H9 (cell line): ENCODE measurements at regions not wholly inside any gene's neighbourhood (a gene's known extent, or its start where the extent isn't known, plus 50 kb on each side); places are given as distances from the start of the nearest gene placed in this dataset.

ENCODE experiments used
- DNase-seq: peaks from one replicate; pipeline ENCODE4 v3.0.0-alpha.2; 2017
- H2AFZ ChIP-seq: one replicate; pipeline ENCODE4 v1.6.1; 2013; ENCODE audit warnings: mild to moderate bottlenecking, low read length, control low read depth, moderate library complexity
- H2AK5ac ChIP-seq: 2 replicates; pipeline ENCODE4 v1.6.1; 2013; ENCODE audit warnings: low read length, control low read depth, mixed read lengths; ENCODE audit not compliant: insufficient read length
- H2BK120ac ChIP-seq: one replicate; pipeline ENCODE4 v1.6.1; 2013; ENCODE audit warnings: low read depth, mild to moderate bottlenecking, low read length, control low read depth, inconsistent platforms; ENCODE audit not compliant: poor library complexity, severe bottlenecking
- H2BK12ac ChIP-seq: 2 replicates; pipeline ENCODE4 v1.6.1; 2013; ENCODE audit warnings: low read length, control low read depth, mixed read lengths, low read depth; ENCODE audit not compliant: insufficient read length
- H2BK15ac ChIP-seq: 2 replicates; pipeline ENCODE4 v1.6.1; 2013; ENCODE audit warnings: low read depth, low read length, control low read depth
- H2BK20ac ChIP-seq: one replicate; pipeline ENCODE4 v1.6.1; 2013; ENCODE audit warnings: low read depth, mild to moderate bottlenecking, low read length, control low read depth, inconsistent platforms; ENCODE audit not compliant: poor library complexity, severe bottlenecking
- H2BK5ac ChIP-seq: 2 replicates; pipeline ENCODE4 v1.6.1; 2013; ENCODE audit warnings: low read length, control low read depth, mixed read lengths; ENCODE audit not compliant: insufficient read length
- H3K14ac ChIP-seq: 2 replicates; pipeline ENCODE4 v1.6.1; 2013; ENCODE audit warnings: low read length, control low read depth; ENCODE audit not compliant: insufficient read depth
- H3K18ac ChIP-seq: 2 replicates; pipeline ENCODE4 v1.6.1; 2013; ENCODE audit warnings: low read depth, mild to moderate bottlenecking, mixed read lengths, low read length, control low read depth; ENCODE audit not compliant: insufficient read length
- H3K23ac ChIP-seq: 2 replicates; pipeline ENCODE4 v1.6.1; 2013; ENCODE audit warnings: low read length, control low read depth, mixed read lengths, low read depth; ENCODE audit not compliant: insufficient read length
- H3K23me2 ChIP-seq: 2 replicates; pipeline ENCODE4 v1.6.1; 2013; ENCODE audit warnings: low read depth, mild to moderate bottlenecking, mixed read lengths, low read length, control low read depth; ENCODE audit not compliant: insufficient read length, poor library complexity, severe bottlenecking
- H3K27ac ChIP-seq: 2 replicates; pipeline ENCODE4 v1.5.1; 2013; ENCODE audit warnings: low read length, control low read depth, mixed read lengths, low read depth; ENCODE audit not compliant: insufficient read length
- H3K27me3 ChIP-seq: 2 replicates; pipeline ENCODE4 v1.6.1; 2013; ENCODE audit warnings: low read length, control low read depth, inconsistent platforms; ENCODE audit not compliant: insufficient read depth
- H3K4ac ChIP-seq: 2 replicates; pipeline ENCODE4 v1.6.1; 2013; ENCODE audit warnings: low read depth, mild to moderate bottlenecking, control low read depth, inconsistent platforms, low read length, moderate library complexity
- H3K4me1 ChIP-seq: 2 replicates; pipeline ENCODE4 v1.6.1; 2013; ENCODE audit warnings: low read length, control low read depth, inconsistent platforms; ENCODE audit not compliant: insufficient read depth
- H3K4me2 ChIP-seq: 2 replicates; pipeline ENCODE4 v1.6.1; 2013; ENCODE audit warnings: low read length, control low read depth, mixed read lengths; ENCODE audit not compliant: insufficient read length, insufficient read depth
- H3K56ac ChIP-seq: 2 replicates; pipeline ENCODE4 v1.6.1; 2013; ENCODE audit warnings: low read depth, mild to moderate bottlenecking, mixed read lengths, low read length, control low read depth; ENCODE audit not compliant: insufficient read length
- H3K79me1 ChIP-seq: 2 replicates; pipeline ENCODE4 v1.6.1; 2013; ENCODE audit warnings: low read depth, mild to moderate bottlenecking, moderate library complexity, low read length, control low read depth, inconsistent platforms; ENCODE audit not compliant: insufficient read depth, poor library complexity, severe bottlenecking
- H3K79me2 ChIP-seq: 2 replicates; pipeline ENCODE4 v1.6.1; 2013; ENCODE audit warnings: low read length, control low read depth, inconsistent platforms; ENCODE audit not compliant: insufficient read depth
- H3K9ac ChIP-seq: 2 replicates; pipeline ENCODE4 v1.6.1; 2013; ENCODE audit warnings: low read length, control low read depth, mixed read lengths; ENCODE audit not compliant: insufficient read length; ENCODE audit errors: extremely low read depth
- H3K9me3 ChIP-seq: one replicate; pipeline ENCODE4 v1.6.1; 2013; ENCODE audit warnings: low read depth, low read length, inconsistent platforms; ENCODE audit not compliant: control insufficient read depth
- H3T11ph ChIP-seq: one replicate; pipeline ENCODE4 v1.6.1; 2013; ENCODE audit warnings: mild to moderate bottlenecking, low read length, control low read depth, inconsistent platforms
- H4K20me1 ChIP-seq: one replicate; pipeline ENCODE4 v1.6.1; 2013; ENCODE audit not compliant: control insufficient read depth, insufficient read length, insufficient read depth
- H4K5ac ChIP-seq: 2 replicates; pipeline ENCODE4 v1.6.1; 2013; ENCODE audit warnings: low read depth, mild to moderate bottlenecking, mixed read lengths, low read length, control low read depth; ENCODE audit not compliant: insufficient read length
- H4K8ac ChIP-seq: replicated peaks from 2 replicates; pipeline ENCODE4 v1.6.1; 2013; ENCODE audit warnings: low read length, control low read depth, mixed read lengths, low read depth; ENCODE audit not compliant: insufficient read length
- H4K91ac ChIP-seq: 2 replicates; pipeline ENCODE4 v1.6.1; 2013; ENCODE audit warnings: low read depth, mild to moderate bottlenecking, moderate library complexity, mixed read lengths, low read length, control low read depth; ENCODE audit not compliant: insufficient read length
- H3K27ac Mint-ChIP-seq, 3 experiments: 2 replicates in 2 of 3; 3 replicates in 1 of 3; pipeline ENCODE4 v1.8.0; 2020 to 2021; ENCODE audit warnings: mixed read lengths in 3 of 3, mild to moderate bottlenecking in 1 of 3, moderate library complexity in 1 of 3
- H3K27me3 Mint-ChIP-seq: 2 replicates; pipeline ENCODE4 v1.8.0; 2021; ENCODE audit warnings: low read depth, mild to moderate bottlenecking, moderate library complexity, mixed read lengths
- H3K36me3 Mint-ChIP-seq, 3 experiments: 2 replicates in 2 of 3; 3 replicates in 1 of 3; pipeline ENCODE4 v1.8.0; 2020 to 2021; ENCODE audit warnings: low read depth in 3 of 3, mixed read lengths in 3 of 3; ENCODE audit not compliant: insufficient read depth in 1 of 3
- H3K4me1 Mint-ChIP-seq, 2 experiments: 2 replicates each; pipeline ENCODE4 v1.8.0; 2020; ENCODE audit warnings: mixed read lengths in 2 of 2
- H3K4me3 Mint-ChIP-seq, 2 experiments: 2 replicates in 1 of 2; 3 replicates in 1 of 2; pipeline ENCODE4 v1.8.0; 2020 to 2021; ENCODE audit warnings: mild to moderate bottlenecking in 2 of 2, mixed read lengths in 2 of 2, moderate library complexity in 1 of 2
- H3K9me3 Mint-ChIP-seq, 2 experiments: 2 replicates in 1 of 2; 3 replicates in 1 of 2; pipeline ENCODE4 v1.8.0; 2020; ENCODE audit warnings: mild to moderate bottlenecking in 2 of 2, mixed read lengths in 2 of 2, moderate library complexity in 1 of 2
- TF ChIP-seq, protein P1 (sequence below): fragments of 200-600 bp; sonication (generic); conservative IDR thresholded peaks from 3 replicates; pipeline ENCODE4 v1.8.0; 2021; ENCODE audit warnings: antibody characterized with exemption, mild to moderate bottlenecking

DNA sequence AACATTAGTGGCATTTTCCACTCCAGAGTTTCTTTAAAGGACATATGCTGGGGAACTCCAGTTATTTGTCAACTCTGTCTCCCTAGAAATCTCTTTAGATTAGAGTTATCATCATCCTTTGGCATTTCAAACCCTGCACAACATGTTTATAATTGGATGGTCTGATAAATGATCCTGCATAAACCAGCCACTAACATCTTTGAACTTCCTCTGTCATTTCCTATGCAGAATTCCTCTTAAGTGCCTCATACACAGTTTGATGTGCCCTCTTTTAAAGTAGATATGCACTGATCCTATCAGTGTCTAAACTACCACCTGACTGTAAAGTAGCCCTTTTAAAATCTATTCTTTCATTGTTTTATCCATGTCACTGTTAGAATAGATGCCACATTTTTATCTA lies 306.3 kb upstream of the IRAK1BP1 start:
- H2BK120ac ChIP-seq = no peak overlapping the region
- H3K79me1 ChIP-seq = no peaks in the 10 kb centered on the region
- H4K91ac ChIP-seq = no peak overlapping the region
- TF ChIP-seq, protein P1, sequence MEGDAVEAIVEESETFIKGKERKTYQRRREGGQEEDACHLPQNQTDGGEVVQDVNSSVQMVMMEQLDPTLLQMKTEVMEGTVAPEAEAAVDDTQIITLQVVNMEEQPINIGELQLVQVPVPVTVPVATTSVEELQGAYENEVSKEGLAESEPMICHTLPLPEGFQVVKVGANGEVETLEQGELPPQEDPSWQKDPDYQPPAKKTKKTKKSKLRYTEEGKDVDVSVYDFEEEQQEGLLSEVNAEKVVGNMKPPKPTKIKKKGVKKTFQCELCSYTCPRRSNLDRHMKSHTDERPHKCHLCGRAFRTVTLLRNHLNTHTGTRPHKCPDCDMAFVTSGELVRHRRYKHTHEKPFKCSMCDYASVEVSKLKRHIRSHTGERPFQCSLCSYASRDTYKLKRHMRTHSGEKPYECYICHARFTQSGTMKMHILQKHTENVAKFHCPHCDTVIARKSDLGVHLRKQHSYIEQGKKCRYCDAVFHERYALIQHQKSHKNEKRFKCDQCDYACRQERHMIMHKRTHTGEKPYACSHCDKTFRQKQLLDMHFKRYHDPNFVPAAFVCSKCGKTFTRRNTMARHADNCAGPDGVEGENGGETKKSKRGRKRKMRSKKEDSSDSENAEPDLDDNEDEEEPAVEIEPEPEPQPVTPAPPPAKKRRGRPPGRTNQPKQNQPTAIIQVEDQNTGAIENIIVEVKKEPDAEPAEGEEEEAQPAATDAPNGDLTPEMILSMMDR = no peak
- H4K5ac ChIP-seq = no peak overlapping the region
- no peak overlapping the region for H3K18ac ChIP-seq
- no peaks in the 10 kb centered on the region for H3K27me3 ChIP-seq
- no peaks in the 10 kb centered on the region for H3K23me2 ChIP-seq
- Mint-ChIP-seq H3K4me3 (no peak overlapping the region), H3K27ac (no peak overlapping the region), H3K4me1 (peaks cover 5 to 6% of the 10 kb centered on the region in 2 experiments), H3K36me3 (peaks cover 6 to 19% (median 9%) of the 10 kb centered on the region in 3 experiments), H3K9me3 (peaks cover 14 to 19% of the 10 kb centered on the region in 2 experiments), H3K27me3 (no peaks in the 10 kb centered on the region)
- H3K23ac ChIP-seq = no peak overlapping the region
- no peak overlapping the region for H2AFZ ChIP-seq
- H3K4me2 ChIP-seq = no peak overlapping the region
- H4K8ac ChIP-seq = no peak overlapping the region
- H2BK12ac ChIP-seq = no peak overlapping the region
- no peaks in the 10 kb centered on the region for H3K9me3 ChIP-seq
- DNase-seq = no peak
- H3K4me1 ChIP-seq = no peaks in the 10 kb centered on the region
- no peak overlapping the region for H2AK5ac ChIP-seq
- no peak overlapping the region for H2BK20ac ChIP-seq
- H3K4ac ChIP-seq = no peak overlapping the region
- no peak overlapping the region for H3K9ac ChIP-seq
- H4K20me1 ChIP-seq = no peaks in the 10 kb centered on the region
- H3K27ac ChIP-seq = no peak overlapping the region
- no peak overlapping the region for H2BK15ac ChIP-seq
- H3T11ph ChIP-seq = no peak overlapping the region
- no peak overlapping the region for H2BK5ac ChIP-seq
- H3K56ac ChIP-seq = no peak overlapping the region
- H3K14ac ChIP-seq = no peak overlapping the region
- no peaks in the 10 kb centered on the region for H3K79me2 ChIP-seq
